Suprapubic skin (tissue), 2 donors: ENCODE measurements at regions not wholly inside any gene's neighbourhood (a gene's known extent, or its start where the extent isn't known, plus 50 kb on each side); places are given as distances from the start of the nearest gene placed in this dataset.

ENCODE experiments used
- EP300 ChIP-seq: sonication (generic); formaldehyde crosslinking; IDR thresholded peaks from one replicate; pipeline ENCODE4 v1.6.1; 2017; ENCODE audit warnings: antibody characterized with exemption
- POLR2A ChIP-seq, 2 donors: fragments of 450-650 bp; IDR thresholded peaks; one replicate each; pipeline ENCODE4 v1.6.1; 2017; ENCODE audit warnings: antibody characterized with exemption in 2 of 2, mild to moderate bottlenecking in 2 of 2, moderate library complexity in 2 of 2

DNA sequence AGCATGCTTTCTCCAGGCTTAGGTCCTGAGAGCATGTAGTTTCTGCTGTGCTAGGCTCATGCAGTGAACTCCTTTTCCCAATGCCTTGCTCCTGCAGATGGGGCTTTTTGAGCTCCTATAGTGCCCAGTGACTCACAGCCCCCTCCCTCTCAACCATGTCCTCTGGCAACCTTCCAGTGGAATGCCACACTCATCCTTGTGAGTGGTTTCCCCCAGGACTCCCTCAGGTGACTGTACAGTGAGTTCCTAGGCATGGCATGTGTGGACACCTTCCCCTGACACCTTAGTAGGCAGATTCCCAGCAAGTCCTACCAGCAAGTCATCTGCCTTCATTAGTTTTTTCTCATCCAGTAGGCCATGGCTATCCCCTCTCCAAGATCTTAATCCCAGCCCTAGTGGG is 72.4 kb upstream of the CXCL14 start:
- TF ChIP-seq EP300 (no peak), POLR2A (IDR thresholded peaks at IDR 0.05) (no peak)
